ENCODE measurements at regions not wholly inside any gene's neighbourhood (a gene's known extent, or its start where the extent isn't known, plus 50 kb on each side); places are given as distances from the start of the nearest gene placed in this dataset.

DNA sequence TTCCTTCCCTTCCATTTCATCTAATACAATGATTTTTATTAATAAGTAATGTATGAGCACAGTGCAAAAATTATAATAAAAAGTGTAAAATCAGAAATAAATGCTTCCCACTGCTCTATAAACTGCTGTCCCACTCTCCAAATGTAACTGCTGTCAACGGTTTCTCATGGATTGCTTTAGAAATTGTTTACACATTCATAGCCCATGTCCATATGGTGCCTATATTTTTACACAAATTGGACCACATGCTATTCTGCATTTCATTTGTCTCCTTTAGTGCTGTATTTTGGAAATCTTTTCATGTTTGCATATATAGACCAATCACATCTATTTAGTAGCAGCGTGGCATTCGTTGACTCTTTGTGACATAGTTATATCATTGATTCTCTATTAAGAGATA, 164.7 kb upstream of the SLCO3A1 start:
- H3K27ac ChIP-seq: no peak overlapping the region
- 80% methylated on average over 3 of the region's 3 CpGs for WGBS (ENCODE audit: insufficient coverage, low coverage, low lambda C conversion rate, missing lambda C conversion rate)
- no peaks in the 10 kb centered on the region for H3K27me3 ChIP-seq
- H3K4me1 ChIP-seq: no peaks in the 10 kb centered on the region
- intact Hi-C loops (cut with DNase I): no loop called here
- DNase-seq (no peak), ATAC-seq (no peak)
- TF ChIP-seq POLR2A (IDR thresholded peaks at IDR 0.05): no peak
- TF ChIP-seq, protein P1, sequence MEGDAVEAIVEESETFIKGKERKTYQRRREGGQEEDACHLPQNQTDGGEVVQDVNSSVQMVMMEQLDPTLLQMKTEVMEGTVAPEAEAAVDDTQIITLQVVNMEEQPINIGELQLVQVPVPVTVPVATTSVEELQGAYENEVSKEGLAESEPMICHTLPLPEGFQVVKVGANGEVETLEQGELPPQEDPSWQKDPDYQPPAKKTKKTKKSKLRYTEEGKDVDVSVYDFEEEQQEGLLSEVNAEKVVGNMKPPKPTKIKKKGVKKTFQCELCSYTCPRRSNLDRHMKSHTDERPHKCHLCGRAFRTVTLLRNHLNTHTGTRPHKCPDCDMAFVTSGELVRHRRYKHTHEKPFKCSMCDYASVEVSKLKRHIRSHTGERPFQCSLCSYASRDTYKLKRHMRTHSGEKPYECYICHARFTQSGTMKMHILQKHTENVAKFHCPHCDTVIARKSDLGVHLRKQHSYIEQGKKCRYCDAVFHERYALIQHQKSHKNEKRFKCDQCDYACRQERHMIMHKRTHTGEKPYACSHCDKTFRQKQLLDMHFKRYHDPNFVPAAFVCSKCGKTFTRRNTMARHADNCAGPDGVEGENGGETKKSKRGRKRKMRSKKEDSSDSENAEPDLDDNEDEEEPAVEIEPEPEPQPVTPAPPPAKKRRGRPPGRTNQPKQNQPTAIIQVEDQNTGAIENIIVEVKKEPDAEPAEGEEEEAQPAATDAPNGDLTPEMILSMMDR (IDR thresholded peaks at IDR 0.05): no peak
- H3K9me3 ChIP-seq: no peaks in the 10 kb centered on the region
- H3K4me3 ChIP-seq: no peak overlapping the region
- no peaks in the 10 kb centered on the region for H3K36me3 ChIP-seq

DNA sequence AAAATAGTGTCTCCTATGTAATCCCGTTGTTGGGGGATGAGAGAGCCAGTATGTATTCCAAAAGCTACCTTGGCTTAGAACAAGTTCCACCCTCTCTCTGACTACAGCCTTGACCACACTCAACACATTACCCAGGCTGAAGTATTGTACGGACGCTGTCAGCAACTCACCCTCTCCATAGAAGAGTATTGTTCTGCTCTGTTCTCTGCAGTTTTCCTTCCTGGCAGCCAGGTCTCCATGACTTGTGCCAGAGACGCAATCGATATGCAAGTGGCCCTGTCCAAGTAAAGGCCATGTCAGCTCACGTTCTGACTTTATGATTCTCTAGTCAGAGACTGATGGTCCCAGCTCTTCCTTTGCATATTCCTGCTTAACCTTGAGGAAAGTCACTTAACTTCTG, 164.1 kb upstream of the SLCO3A1 start:
- H3K4me1 ChIP-seq: peaks cover 0 to 2% (median 1%) of the 10 kb centered on the region in 4 donors
- DNase-seq (no peak), ATAC-seq (no peak)
- no peaks in the 10 kb centered on the region for H3K36me3 ChIP-seq
- no peak overlapping the region for H3K4me3 ChIP-seq
- TF ChIP-seq POLR2A (IDR thresholded peaks at IDR 0.05): no peak
- TF ChIP-seq, protein P1 (IDR thresholded peaks at IDR 0.05): no peak
- H3K27ac ChIP-seq: no peak overlapping the region
- H3K27me3 ChIP-seq: no peaks in the 10 kb centered on the region
- 72% methylated on average over 6 of the region's 6 CpGs for WGBS (ENCODE audit: insufficient coverage, low coverage, low lambda C conversion rate, missing lambda C conversion rate)
- no peaks in the 10 kb centered on the region for H3K9me3 ChIP-seq
- intact Hi-C loops (cut with DNase I): no loop called here

DNA sequence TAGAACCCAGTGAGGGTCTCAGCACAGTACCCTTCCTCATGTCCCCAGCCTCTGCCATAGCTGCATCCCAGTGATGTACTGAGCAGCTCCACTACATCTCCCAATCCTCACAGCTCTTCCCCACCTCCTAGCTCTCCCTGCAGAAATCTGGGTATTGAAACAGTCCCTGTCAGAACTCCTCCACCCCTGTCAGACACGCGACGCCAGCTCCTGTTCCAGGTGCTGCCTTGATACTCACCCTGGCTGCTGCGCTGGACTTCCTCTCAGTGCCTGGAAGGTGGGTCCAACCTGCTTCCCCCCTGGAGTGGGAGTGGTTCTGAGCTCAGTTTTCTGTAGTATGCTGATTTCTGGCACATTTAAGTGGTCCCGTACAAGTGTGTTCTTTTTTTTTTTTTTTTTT, 160.9 kb upstream of the SLCO3A1 start:
- Histone ChIP-seq H3K9me3 (no peaks in the 10 kb centered on the region), H3K27me3 (no peaks in the 10 kb centered on the region), H3K36me3 (no peaks in the 10 kb centered on the region), H3K4me3 (no peak overlapping the region), H3K27ac (no peak overlapping the region), H3K4me1 (peaks cover 0 to 10% (median 2%) of the 10 kb centered on the region in 4 donors)
- intact Hi-C loops (cut with DNase I): no loop called here
- no peak for DNase-seq
- no peak for ATAC-seq
- WGBS (ENCODE audit: insufficient coverage, low coverage, low lambda C conversion rate, missing lambda C conversion rate): 87% methylated on average over 3 of the region's 5 CpGs
- no peak for TF ChIP-seq POLR2A (IDR thresholded peaks at IDR 0.05)
- TF ChIP-seq, protein P1 (IDR thresholded peaks at IDR 0.05): no peak

DNA sequence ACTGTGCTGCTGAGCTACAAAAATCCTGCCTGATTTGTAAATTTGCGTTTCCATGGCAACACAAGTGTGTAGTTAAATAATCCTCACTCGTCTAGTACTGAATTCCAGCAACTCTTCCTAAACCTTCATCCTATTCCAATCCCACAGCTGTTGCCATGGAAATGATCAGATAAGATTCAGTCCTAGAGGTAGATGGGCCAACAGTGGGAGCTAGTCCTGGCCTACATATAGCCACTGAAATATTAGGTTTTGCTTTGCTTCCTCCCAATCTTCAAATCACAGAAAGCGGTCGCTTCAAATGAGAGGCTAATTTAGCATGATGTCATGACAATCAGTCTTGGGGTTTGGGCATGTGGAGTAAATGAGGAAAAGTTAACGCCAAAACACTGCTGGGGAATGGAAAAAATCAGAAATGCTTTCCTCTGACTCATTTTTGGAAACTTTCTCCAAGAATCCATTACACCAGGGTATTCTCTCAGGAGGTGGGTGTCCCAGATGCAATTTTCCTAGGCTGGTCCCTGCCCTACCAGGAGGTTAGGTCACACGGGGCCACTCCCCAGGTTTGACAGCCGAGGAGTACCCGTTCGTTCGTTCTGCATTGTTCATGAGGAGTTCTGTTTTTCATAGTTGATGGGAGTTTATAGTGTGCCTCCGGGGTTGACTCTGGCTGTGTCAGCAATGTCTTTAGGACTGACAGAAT, 159.2 kb upstream of the SLCO3A1 start:
- ATAC-seq (peak; percentile 64 to 70 (median 69)), DNase-seq (no peak)
- Histone ChIP-seq H3K4me3 (peak overlapping the region in 2 of 3 donors; percentile 20 to 22), H3K27me3 (no peaks in the 10 kb centered on the region), H3K4me1 (peaks cover 0 to 10% (median 2%) of the 10 kb centered on the region in 4 donors), H3K27ac (peak overlapping the region; percentile 38 to 71 (median 61)), H3K9me3 (no peaks in the 10 kb centered on the region), H3K36me3 (no peaks in the 10 kb centered on the region)
- intact Hi-C loops (cut with DNase I): no loop called here
- WGBS (ENCODE audit: insufficient coverage, low coverage, low lambda C conversion rate, missing lambda C conversion rate): 54% methylated on average over 11 of the region's 11 CpGs
- TF ChIP-seq POLR2A (IDR thresholded peaks at IDR 0.05): no peak
- TF ChIP-seq, protein P1 (IDR thresholded peaks at IDR 0.05): no peak
